ENCODE measurements at regions not wholly inside any gene's neighbourhood (a gene's known extent, or its start where the extent isn't known, plus 50 kb on each side); places are given as distances from the start of the nearest gene placed in this dataset.

DNA sequence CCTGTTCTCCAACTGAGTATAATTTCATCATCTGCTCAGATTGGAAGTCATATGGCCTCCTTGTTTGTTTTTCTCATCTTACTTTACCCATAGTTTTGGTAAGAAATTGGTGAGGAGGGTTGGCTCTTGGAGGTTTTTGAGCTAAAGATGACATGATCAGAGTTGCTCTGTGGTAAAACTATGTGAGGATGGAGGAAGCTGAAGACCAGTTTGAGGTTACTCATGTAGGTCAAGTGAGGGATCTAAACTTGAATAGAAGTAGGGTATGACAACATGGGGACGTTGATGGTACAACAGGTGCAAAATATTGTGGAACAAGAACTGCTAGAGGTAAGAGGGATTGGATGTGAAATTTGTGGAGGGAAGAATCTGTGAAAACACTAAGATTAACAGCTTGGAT, 87.7 kb upstream of the NEO1 start:
- DNase-seq: no peak

- DNase-seq: no peak
Observed at GRCh38 chr15:72964135-72964534, 88.1 kb upstream of the NEO1 start.

DNA sequence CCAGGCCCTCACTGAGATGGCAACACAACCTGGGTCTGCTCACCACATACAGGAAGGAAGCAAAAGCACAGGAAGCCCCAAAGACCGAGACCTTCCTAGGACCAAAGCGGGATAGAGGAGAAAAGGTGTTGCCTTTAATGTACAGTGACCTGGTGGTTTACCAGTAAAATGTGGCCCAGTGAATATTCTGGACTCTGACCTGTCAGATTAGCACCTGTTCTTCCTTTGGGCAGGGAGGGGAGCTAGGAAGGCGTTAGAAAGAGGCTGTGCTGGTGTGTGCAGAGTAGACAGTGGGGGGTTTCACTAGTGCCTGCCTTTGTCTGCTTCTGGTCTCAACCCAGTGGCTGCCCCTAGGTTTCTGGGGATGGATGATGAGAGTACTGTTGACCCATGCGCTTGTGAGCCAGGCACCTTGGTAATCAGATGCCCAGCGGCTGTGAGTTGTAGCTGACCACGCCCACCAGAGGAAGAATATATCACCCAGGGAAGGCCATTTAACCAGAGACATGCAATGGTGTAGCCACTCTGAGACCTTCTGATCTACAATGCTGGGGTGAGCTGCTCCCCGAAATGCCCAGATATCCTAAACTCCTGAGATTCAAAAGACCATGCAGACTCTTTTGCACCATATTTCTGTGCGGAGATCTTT, 90.1 kb upstream of the NEO1 start:
- DNase-seq: no peak

GRCh38 chr15:72961346-72961745, 90.9 kb upstream of the NEO1 start:
- no peak for DNase-seq

DNA sequence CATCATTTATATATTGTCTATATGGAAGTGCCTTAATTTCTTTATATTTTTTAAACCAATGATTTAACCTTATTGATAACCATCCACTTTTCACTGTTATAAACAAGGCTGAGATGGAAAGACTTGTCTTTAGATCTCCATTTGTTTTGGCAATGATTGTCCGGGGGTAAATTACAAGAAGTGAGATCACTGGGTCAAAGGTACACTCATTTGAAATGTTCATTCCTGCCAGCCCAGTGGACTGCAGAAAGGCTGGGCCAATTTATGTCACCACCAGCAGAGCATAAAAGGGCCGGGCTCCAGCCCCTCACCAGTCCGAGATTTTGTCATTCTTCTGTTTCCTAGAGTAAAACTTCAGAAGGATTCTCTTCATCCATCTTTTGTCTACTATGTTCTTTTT, 93.6 kb upstream of the NEO1 start:
- no peak for DNase-seq

- DNase-seq: no peak
Observed at GRCh38 chr15:72953306-72953705, 99.0 kb upstream of the NEO1 start.

GRCh38 chr15:72952151-72952550, 100.1 kb upstream of the NEO1 start:
- DNase-seq: no peak

GRCh38 chr15:72948662-72949061, 103.6 kb upstream of the NEO1 start:
- no peak for DNase-seq

DNA sequence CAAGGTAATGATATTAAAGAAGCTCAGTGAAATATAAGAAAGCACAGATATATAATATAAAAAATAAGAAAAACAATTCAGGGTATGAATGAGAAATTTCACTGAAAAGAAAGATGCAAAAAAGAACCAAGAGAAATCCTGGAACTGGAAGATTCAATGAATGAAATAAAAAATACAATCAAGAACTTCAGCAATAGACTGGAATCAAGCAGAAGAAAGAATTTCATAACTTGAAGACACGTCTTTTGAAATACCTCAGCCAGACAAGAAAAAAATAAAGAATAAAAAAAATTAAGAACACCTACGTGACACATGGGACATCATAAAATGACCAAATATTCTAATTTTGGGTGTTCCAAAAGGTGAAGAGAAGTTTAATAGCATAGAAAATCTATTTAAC, 104.6 kb upstream of the NEO1 start:
- no peak for DNase-seq

- DNase-seq: no peak
Observed at GRCh38 chr15:72944565-72944964, 107.7 kb upstream of the NEO1 start.

DNA sequence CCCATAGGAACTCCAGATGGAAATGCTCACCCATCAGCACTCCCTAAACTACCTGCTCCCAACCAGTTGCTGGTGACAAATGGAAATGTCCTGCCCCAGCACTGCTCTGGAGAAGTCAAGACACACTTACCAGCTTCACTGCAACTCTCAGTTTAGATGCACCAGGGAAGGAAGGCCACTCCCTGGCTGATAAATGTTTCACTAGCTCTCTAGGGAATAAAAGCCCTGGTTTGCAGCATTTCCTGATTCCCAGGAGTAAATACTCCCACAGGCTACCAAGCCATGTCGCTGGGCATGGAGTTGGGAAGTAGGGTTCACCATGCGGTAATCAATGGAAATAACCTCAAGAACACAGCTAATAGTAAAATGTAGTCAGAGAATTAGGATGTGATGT, 112.0 kb upstream of the NEO1 start:
- no peak for DNase-seq

- no peak for DNase-seq
Observed at GRCh38 chr15:72939514-72940228, 112.6 kb upstream of the NEO1 start.

- DNase-seq: no peak
Observed at GRCh38 chr15:72936691-72937679, 115.3 kb upstream of the NEO1 start.

GRCh38 chr15:72936237-72936636, 116.0 kb upstream of the NEO1 start:
- DNase-seq: no peak

- DNase-seq: no peak
Observed at GRCh38 chr15:72935521-72935920, 116.7 kb upstream of the NEO1 start.

- no peak for DNase-seq
Observed at GRCh38 chr15:72934921-72935320, 117.3 kb upstream of the NEO1 start.

- DNase-seq: no peak
Observed at GRCh38 chr15:72933976-72934375, 118.3 kb upstream of the NEO1 start.

DNA sequence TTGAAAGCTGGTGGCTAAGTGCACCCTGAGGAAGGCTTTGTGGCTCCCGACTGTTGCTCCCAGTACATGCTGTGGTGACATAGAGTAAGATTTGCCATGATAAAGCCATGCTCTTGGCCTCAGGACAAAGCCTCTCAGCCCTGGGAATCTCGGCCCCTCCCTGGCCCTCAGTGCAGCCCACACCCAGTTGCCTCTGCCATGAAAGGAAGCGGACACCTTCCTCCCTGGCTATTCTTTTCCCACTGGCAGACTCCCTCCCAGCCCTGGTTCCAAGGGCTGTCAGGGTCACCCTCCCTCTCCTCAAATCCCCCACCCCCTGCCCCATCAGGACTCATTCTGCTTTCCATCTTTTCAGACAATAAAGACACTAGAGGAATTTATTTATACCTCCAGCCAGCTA, 119.8 kb upstream of the NEO1 start:
- DNase-seq: no peak

DNA sequence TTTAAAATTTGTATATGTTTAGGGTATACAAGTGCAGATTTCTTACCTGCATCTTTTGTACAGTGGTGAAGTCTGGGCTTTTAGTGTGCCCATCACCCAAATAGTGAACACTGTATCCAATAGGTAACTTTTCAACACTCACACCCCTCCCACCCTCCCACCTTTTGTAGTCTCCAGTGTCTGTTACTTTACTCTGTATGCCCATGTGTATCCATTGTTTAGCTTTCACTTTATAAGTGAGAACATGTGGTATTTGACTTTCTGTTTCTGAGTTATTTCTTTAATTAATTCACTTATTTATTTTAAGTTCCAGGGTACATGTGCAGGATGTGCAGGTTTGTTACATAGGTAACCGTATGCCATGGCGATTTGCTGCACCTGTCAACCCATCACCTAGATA, 124.8 kb upstream of the NEO1 start:
- DNase-seq: no peak

DNA sequence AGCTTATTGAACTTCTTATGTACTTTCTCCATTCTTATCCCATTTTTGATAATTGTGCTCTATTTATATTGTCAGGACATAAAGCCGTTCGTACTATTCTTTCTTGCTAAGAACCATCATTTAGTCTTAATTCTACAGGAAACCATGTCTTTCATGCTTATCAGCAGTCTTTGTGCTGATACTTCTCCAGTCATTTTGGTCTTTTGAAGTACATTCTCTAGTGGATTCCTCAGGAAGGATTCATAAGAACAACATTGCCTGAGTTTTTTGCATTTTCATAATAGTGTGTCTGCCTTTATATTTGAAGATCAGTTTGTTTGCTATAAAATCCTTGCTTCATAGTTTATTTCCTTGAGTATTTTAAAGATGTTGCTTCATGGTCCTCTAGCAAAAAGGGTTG, 126.6 kb upstream of the NEO1 start:
- DNase-seq: peak; percentile 18

- no peak for DNase-seq
Observed at GRCh38 chr15:72923289-72923688, 129.0 kb upstream of the NEO1 start.

DNA sequence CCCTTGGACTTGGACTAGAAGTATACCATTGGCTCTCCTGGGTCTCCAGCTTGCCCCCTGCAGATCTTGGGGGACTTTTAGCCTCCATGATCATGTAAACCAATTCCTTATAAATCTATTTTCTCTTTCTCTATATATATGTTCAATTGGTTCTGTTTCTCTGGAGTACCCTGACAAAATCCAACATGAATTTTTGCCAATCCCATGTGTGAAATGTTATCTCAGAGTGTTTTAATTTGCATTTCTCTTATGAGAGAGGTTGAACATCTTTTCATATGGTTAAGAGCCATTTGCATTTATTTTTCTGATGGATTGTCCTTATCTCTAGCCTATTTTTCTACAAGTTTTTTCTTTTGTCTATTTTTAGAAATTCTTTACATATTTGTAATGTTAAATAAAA, 131.7 kb upstream of the NEO1 start:
- no peak for DNase-seq

- no peak for DNase-seq
Observed at GRCh38 chr15:72919936-72920465, 132.3 kb upstream of the NEO1 start.
